Stomach smooth muscle (tissue), 2 donors: ENCODE measurements at regions not wholly inside any gene's neighbourhood (a gene's known extent, or its start where the extent isn't known, plus 50 kb on each side); places are given as distances from the start of the nearest gene placed in this dataset.

Experiments used
- H3K27ac ChIP-seq: one replicate; pipeline ENCODE4 v1.7.0; 2013; ENCODE audit warnings: mild to moderate bottlenecking, low read length, inconsistent platforms
- H3K27me3 ChIP-seq, 2 donors: one replicate each; pipeline ENCODE4 v1.7.0; 2013; ENCODE audit warnings: low read length in 2 of 2; ENCODE audit not compliant: insufficient read depth in 2 of 2, control insufficient read depth in 1 of 2
- H3K36me3 ChIP-seq, 2 donors: one replicate each; pipeline ENCODE4 v1.7.0; 2013; ENCODE audit warnings: low read length in 2 of 2; ENCODE audit not compliant: control insufficient read depth in 2 of 2, insufficient read depth in 2 of 2
- H3K4me1 ChIP-seq: one replicate; pipeline ENCODE4 v1.7.0; 2013; ENCODE audit warnings: low read length; ENCODE audit not compliant: control insufficient read depth, insufficient read depth
- H3K4me3 ChIP-seq, 2 donors: one replicate each; pipeline ENCODE4 v1.7.0; 2013; ENCODE audit warnings: low read length in 2 of 2
- H3K9ac ChIP-seq, 2 donors: one replicate each; pipeline ENCODE4 v1.7.0; 2013; ENCODE audit warnings: low read length in 2 of 2, mild to moderate bottlenecking in 1 of 2
- H3K9me3 ChIP-seq, 2 donors: one replicate each; pipeline ENCODE4 v1.7.0; 2013; ENCODE audit warnings: low read length in 2 of 2; ENCODE audit not compliant: control insufficient read depth in 2 of 2
- donor health status: healthy.
- donor health status: Pancreatic carcinoma.

GRCh38 chr4:66357316-66357715, 687.0 kb upstream of the EPHA5 start:
- Histone ChIP-seq H3K27ac (no peak overlapping the region), H3K4me3 (no peak overlapping the region), H3K27me3 (no peaks in the 10 kb centered on the region), H3K9me3 (no peaks in the 10 kb centered on the region), H3K4me1 (no peaks in the 10 kb centered on the region), H3K9ac (no peak overlapping the region), H3K36me3 (no peaks in the 10 kb centered on the region)

- H3K27me3 ChIP-seq, result no peaks in the 10 kb centered on the region
- no peak overlapping the region for H3K27ac ChIP-seq
- H3K9me3 ChIP-seq, result no peaks in the 10 kb centered on the region
- no peak overlapping the region for H3K4me3 ChIP-seq
- no peaks in the 10 kb centered on the region for H3K4me1 ChIP-seq
- H3K9ac ChIP-seq, result no peak overlapping the region
- no peaks in the 10 kb centered on the region for H3K36me3 ChIP-seq
Measured at GRCh38 chr4:66355328-66355727, 685.0 kb upstream of the EPHA5 start.

GRCh38 chr4:66351761-66352160, 681.5 kb upstream of the EPHA5 start:
- H3K9ac ChIP-seq, result no peak overlapping the region

GRCh38 chr4:66340286-66340893, 670.1 kb upstream of the EPHA5 start:
- Histone ChIP-seq H3K27ac (no peak overlapping the region), H3K36me3 (no peaks in the 10 kb centered on the region), H3K4me3 (no peak overlapping the region), H3K27me3 (no peaks in the 10 kb centered on the region), H3K9me3 (no peaks in the 10 kb centered on the region), H3K9ac (no peak overlapping the region), H3K4me1 (no peaks in the 10 kb centered on the region)

More at GRCh38 chr4:66351761-66352160, 681.5 kb upstream of the EPHA5 start:
- H3K4me1 ChIP-seq, result no peaks in the 10 kb centered on the region
- no peaks in the 10 kb centered on the region for H3K27me3 ChIP-seq
- no peak overlapping the region for H3K4me3 ChIP-seq
- H3K9me3 ChIP-seq, result no peaks in the 10 kb centered on the region
- H3K36me3 ChIP-seq, result no peaks in the 10 kb centered on the region
- H3K27ac ChIP-seq, result no peak overlapping the region

- Histone ChIP-seq H3K4me1 (no peaks in the 10 kb centered on the region), H3K27ac (no peak overlapping the region), H3K27me3 (no peaks in the 10 kb centered on the region), H3K9me3 (no peaks in the 10 kb centered on the region), H3K9ac (no peak overlapping the region), H3K4me3 (no peak overlapping the region), H3K36me3 (no peaks in the 10 kb centered on the region)
Measured at GRCh38 chr4:66339007-66339406, 668.7 kb upstream of the EPHA5 start.

- no peaks in the 10 kb centered on the region for H3K36me3 ChIP-seq
- H3K27me3 ChIP-seq, result no peaks in the 10 kb centered on the region
- H3K4me1 ChIP-seq, result no peaks in the 10 kb centered on the region
- no peaks in the 10 kb centered on the region for H3K9me3 ChIP-seq
- H3K27ac ChIP-seq, result no peak overlapping the region
- H3K9ac ChIP-seq, result no peak overlapping the region
- no peak overlapping the region for H3K4me3 ChIP-seq
Measured at GRCh38 chr4:66331761-66332160, 661.5 kb upstream of the EPHA5 start.

GRCh38 chr4:66330125-66330524, 659.8 kb upstream of the EPHA5 start:
- Histone ChIP-seq H3K4me1 (no peaks in the 10 kb centered on the region), H3K27ac (no peak overlapping the region), H3K4me3 (no peak overlapping the region), H3K9me3 (no peaks in the 10 kb centered on the region), H3K27me3 (no peaks in the 10 kb centered on the region), H3K9ac (no peak overlapping the region), H3K36me3 (no peaks in the 10 kb centered on the region)

- H3K36me3 ChIP-seq, result no peaks in the 10 kb centered on the region
- no peaks in the 10 kb centered on the region for H3K4me1 ChIP-seq
- H3K4me3 ChIP-seq, result no peak overlapping the region
- no peak overlapping the region for H3K9ac ChIP-seq
- no peak overlapping the region for H3K27ac ChIP-seq
- H3K9me3 ChIP-seq, result no peaks in the 10 kb centered on the region
- H3K27me3 ChIP-seq, result no peaks in the 10 kb centered on the region
Measured at GRCh38 chr4:66328803-66329574, 658.7 kb upstream of the EPHA5 start.

- Histone ChIP-seq H3K9ac (no peak overlapping the region), H3K36me3 (no peaks in the 10 kb centered on the region), H3K4me1 (no peaks in the 10 kb centered on the region), H3K4me3 (no peak overlapping the region), H3K27ac (no peak overlapping the region), H3K27me3 (no peaks in the 10 kb centered on the region), H3K9me3 (no peaks in the 10 kb centered on the region)
Measured at GRCh38 chr4:66307641-66308438, 637.6 kb upstream of the EPHA5 start.

- H3K36me3 ChIP-seq, result no peaks in the 10 kb centered on the region
- no peaks in the 10 kb centered on the region for H3K9me3 ChIP-seq
- H3K27ac ChIP-seq, result no peak overlapping the region
- no peak overlapping the region for H3K9ac ChIP-seq
- H3K4me3 ChIP-seq, result no peak overlapping the region
- H3K4me1 ChIP-seq, result no peaks in the 10 kb centered on the region
- H3K27me3 ChIP-seq, result no peaks in the 10 kb centered on the region
Measured at GRCh38 chr4:66300336-66300934, 630.1 kb upstream of the EPHA5 start.
